ENCODE measurements at regions not wholly inside any gene's neighbourhood (a gene's known extent, or its start where the extent isn't known, plus 50 kb on each side); places are given as distances from the start of the nearest gene placed in this dataset.

DNA sequence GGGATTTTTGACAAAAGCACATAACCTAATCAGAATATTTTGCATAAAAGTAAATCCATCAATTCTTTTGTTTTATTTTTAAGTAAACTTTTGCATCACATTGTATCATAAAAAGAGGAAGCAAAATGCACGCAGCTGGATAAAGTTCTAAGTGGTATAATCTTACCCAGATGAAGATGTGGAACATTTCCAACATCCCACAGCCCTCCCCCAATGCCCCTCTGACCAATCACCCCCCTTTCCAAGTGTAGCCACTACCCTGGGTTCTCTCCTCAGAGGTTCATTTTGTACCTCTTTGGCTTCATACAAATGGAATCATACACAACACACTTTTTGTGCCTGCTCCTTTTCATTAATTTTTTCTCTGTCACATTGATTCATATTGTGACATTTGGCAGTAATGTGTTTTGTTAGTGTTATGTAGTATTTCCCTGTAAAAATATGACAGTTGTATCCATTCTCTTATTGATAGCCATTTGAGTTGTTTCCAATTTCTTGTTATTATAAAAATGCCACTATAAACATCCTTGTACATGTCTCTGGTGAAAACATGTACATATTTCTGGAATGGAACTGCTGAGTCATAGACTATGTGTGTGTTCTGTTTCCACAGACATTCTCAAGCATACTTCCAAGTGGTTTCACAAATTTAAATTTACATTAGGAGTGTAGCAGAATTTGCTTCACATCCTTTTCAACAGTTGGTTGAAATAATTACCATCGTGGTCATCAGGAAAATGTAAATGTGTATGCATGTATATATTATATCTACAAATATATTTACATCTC, 92.9 kb upstream of the SYNDIG1 start:
- Mint-ChIP-seq H3K27me3 (ENCODE audit: unreplicated experiment) (peaks cover 12% of the 10 kb centered on the region), H3K9me3 (ENCODE audit: low read depth, unreplicated experiment) (no peaks in the 10 kb centered on the region), H3K4me1 (ENCODE audit: low read depth, unreplicated experiment) (no peaks in the 10 kb centered on the region), H3K4me3 (ENCODE audit: low read depth, unreplicated experiment) (no peak overlapping the region), H3K27ac (ENCODE audit: unreplicated experiment) (no peak overlapping the region), H3K36me3 (ENCODE audit: insufficient read depth, unreplicated experiment) (no peaks in the 10 kb centered on the region)
- CTCF ChIA-PET = no interaction called here
- TF ChIP-seq, protein P1, sequence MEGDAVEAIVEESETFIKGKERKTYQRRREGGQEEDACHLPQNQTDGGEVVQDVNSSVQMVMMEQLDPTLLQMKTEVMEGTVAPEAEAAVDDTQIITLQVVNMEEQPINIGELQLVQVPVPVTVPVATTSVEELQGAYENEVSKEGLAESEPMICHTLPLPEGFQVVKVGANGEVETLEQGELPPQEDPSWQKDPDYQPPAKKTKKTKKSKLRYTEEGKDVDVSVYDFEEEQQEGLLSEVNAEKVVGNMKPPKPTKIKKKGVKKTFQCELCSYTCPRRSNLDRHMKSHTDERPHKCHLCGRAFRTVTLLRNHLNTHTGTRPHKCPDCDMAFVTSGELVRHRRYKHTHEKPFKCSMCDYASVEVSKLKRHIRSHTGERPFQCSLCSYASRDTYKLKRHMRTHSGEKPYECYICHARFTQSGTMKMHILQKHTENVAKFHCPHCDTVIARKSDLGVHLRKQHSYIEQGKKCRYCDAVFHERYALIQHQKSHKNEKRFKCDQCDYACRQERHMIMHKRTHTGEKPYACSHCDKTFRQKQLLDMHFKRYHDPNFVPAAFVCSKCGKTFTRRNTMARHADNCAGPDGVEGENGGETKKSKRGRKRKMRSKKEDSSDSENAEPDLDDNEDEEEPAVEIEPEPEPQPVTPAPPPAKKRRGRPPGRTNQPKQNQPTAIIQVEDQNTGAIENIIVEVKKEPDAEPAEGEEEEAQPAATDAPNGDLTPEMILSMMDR (IDR thresholded peaks at IDR 0.05; ENCODE audit: unreplicated experiment) = no peak
- intact Hi-C loops (cut with micrococcal nuclease; ENCODE audit: unreplicated experiment) = no loop called here
- no TSS peak for BruUV-seq (replicated peaks)
- no peak for DNase-seq

DNA sequence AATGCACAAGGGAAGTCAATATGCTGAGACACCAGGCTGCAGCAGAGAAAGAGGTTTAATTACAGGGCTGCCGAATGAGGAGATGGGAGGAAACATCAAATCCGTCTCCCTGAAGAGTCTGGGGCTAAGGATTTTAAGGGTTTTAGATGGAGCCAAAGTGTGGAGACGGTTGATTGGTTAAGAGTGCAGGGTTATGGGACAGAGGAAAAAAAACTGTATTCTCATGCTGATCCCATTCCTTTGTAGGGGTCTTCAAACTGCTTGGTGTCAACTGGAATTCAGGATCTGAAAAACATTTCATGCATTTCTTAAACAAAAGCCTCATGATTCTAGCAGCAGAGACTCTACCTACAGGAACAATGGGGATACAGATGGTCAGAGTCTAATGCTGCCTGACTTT, 96.1 kb upstream of the SYNDIG1 start:
- Mint-ChIP-seq H3K27ac (ENCODE audit: unreplicated experiment) (no peak overlapping the region), H3K36me3 (ENCODE audit: insufficient read depth, unreplicated experiment) (no peaks in the 10 kb centered on the region), H3K4me1 (ENCODE audit: low read depth, unreplicated experiment) (no peaks in the 10 kb centered on the region), H3K9me3 (ENCODE audit: low read depth, unreplicated experiment) (no peaks in the 10 kb centered on the region), H3K27me3 (ENCODE audit: unreplicated experiment) (no peaks in the 10 kb centered on the region), H3K4me3 (ENCODE audit: low read depth, unreplicated experiment) (no peak overlapping the region)
- DNase-seq = no peak
- CTCF ChIA-PET = no interaction called here
- intact Hi-C loops (cut with micrococcal nuclease; ENCODE audit: unreplicated experiment) = no loop called here
- BruUV-seq (replicated peaks) = no TSS peak
- TF ChIP-seq, protein P1 (IDR thresholded peaks at IDR 0.05; ENCODE audit: unreplicated experiment) = no peak

DNA sequence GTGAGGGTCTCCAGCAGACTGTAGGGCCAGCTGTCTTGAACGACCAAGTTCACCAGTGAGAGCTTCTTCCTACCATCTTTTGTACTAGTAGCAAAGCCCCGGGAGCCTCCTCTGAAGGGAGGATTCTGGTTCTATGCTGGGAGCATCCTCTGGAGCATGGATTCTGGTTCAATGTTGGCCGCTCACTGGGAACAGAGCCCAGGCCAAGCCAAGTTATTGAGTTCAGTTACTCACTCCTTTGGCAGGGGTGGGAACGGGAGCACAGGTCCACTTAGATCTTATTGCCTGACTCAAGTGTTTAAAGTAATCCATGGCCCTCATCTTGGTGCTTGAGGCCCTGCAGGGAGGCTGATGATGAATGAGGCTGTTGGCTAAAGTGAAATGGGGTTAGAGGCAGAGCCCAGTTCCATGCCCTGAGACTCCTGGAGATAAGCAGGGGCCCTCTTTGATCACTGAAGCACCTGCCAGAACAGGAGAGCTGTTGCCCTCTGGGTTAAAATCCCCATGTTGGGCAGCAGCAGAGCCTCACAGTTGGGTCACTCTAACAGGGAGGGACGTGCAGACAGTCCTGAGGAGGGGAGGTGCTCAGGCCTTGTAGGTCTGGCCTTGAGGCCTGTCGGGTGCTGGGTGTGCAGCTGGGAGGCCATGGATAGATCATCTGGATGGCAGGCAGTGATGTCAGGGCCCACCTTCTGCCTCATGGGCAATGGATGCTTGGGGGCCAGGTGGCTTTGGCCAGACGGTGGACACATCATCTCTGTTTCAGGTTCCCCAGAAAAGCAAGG, 98.3 kb upstream of the SYNDIG1 start:
- H3K9me3 Mint-ChIP-seq (ENCODE audit: low read depth, unreplicated experiment) = no peaks in the 10 kb centered on the region
- TF ChIP-seq, protein P1 (IDR thresholded peaks at IDR 0.05; ENCODE audit: unreplicated experiment) = no peak
- BruUV-seq (replicated peaks) = no TSS peak
- H3K27me3 Mint-ChIP-seq (ENCODE audit: unreplicated experiment) = peaks cover 15% of the 10 kb centered on the region
- no peak overlapping the region for H3K4me3 Mint-ChIP-seq (ENCODE audit: low read depth, unreplicated experiment)
- H3K4me1 Mint-ChIP-seq (ENCODE audit: low read depth, unreplicated experiment) = no peaks in the 10 kb centered on the region
- H3K36me3 Mint-ChIP-seq (ENCODE audit: insufficient read depth, unreplicated experiment) = no peaks in the 10 kb centered on the region
- CTCF ChIA-PET = no interaction called here
- no peak overlapping the region for H3K27ac Mint-ChIP-seq (ENCODE audit: unreplicated experiment)
- intact Hi-C loops (cut with micrococcal nuclease; ENCODE audit: unreplicated experiment) = no loop called here
- no peak for DNase-seq

DNA sequence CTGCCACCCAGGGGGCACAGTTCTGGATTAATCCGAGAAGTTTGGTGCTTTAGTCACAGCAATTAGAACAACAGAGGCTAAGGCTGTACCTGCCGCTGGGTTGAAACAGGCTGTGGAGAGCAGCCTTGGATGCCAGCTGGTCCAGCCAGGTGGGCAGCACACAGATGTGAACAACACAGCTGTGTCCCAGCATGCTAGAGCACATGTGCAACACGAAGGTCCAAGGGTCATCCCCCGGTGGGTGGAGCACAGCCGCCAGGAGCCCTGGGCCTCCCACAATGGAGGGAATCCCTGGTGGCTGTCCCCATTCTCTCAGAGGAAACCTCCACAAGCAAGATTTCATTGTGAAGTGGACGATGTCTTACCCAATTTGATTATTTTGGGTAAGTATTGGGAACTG, 99.2 kb upstream of the SYNDIG1 start:
- Mint-ChIP-seq H3K9me3 (ENCODE audit: low read depth, unreplicated experiment) (no peaks in the 10 kb centered on the region), H3K36me3 (ENCODE audit: insufficient read depth, unreplicated experiment) (no peaks in the 10 kb centered on the region), H3K4me3 (ENCODE audit: low read depth, unreplicated experiment) (no peak overlapping the region), H3K27ac (ENCODE audit: unreplicated experiment) (no peak overlapping the region), H3K4me1 (ENCODE audit: low read depth, unreplicated experiment) (no peaks in the 10 kb centered on the region), H3K27me3 (ENCODE audit: unreplicated experiment) (peaks cover 15% of the 10 kb centered on the region)
- DNase-seq = no peak
- intact Hi-C loops (cut with micrococcal nuclease; ENCODE audit: unreplicated experiment) = no loop called here
- TF ChIP-seq, protein P1 (IDR thresholded peaks at IDR 0.05; ENCODE audit: unreplicated experiment) = no peak
- CTCF ChIA-PET = no interaction called here
- no TSS peak for BruUV-seq (replicated peaks)
